Mesothelial cell of epicardium (in vitro differentiated cells): ENCODE measurements at regions not wholly inside any gene's neighbourhood (a gene's known extent, or its start where the extent isn't known, plus 50 kb on each side); places are given as distances from the start of the nearest gene placed in this dataset.
"Not testable (repeated sequence)": the region's sequence is repeated elsewhere in the genome, so short reads cannot be mapped to it uniquely, and the experiment has no call there.

ENCODE experiments used
- DNase-seq, 2 experiments: peaks; one replicate each; pipeline ENCODE4 v3.0.0; 2021; ENCODE audit warnings: low spot score in 2 of 2; ENCODE audit not compliant: unreplicated experiment in 2 of 2
- H3K27ac Mint-ChIP-seq: 2 replicates; pipeline ENCODE4 v1.8.0; 2021; ENCODE audit warnings: mixed read lengths
- H3K27me3 Mint-ChIP-seq: 2 replicates; pipeline ENCODE4 v1.8.0; 2021; ENCODE audit warnings: low read depth, mixed read lengths
- H3K36me3 Mint-ChIP-seq: 2 replicates; pipeline ENCODE4 v1.8.0; 2021; ENCODE audit warnings: mixed read lengths
- H3K4me1 Mint-ChIP-seq: 2 replicates; pipeline ENCODE4 v1.8.0; 2021; ENCODE audit warnings: mixed read lengths
- H3K4me3 Mint-ChIP-seq: 2 replicates; pipeline ENCODE4 v1.8.0; 2021; ENCODE audit warnings: mild to moderate bottlenecking, moderate library complexity, mixed read lengths
- H3K9me3 Mint-ChIP-seq: 2 replicates; pipeline ENCODE4 v1.8.0; 2021; ENCODE audit warnings: mixed read lengths
- TF ChIP-seq, protein P1 (sequence below): fragments of 200-600 bp; sonication (generic); IDR thresholded peaks from one replicate; pipeline ENCODE4 v1.5.0; 2021; ENCODE audit warnings: antibody characterized with exemption; ENCODE audit not compliant: unreplicated experiment

DNA sequence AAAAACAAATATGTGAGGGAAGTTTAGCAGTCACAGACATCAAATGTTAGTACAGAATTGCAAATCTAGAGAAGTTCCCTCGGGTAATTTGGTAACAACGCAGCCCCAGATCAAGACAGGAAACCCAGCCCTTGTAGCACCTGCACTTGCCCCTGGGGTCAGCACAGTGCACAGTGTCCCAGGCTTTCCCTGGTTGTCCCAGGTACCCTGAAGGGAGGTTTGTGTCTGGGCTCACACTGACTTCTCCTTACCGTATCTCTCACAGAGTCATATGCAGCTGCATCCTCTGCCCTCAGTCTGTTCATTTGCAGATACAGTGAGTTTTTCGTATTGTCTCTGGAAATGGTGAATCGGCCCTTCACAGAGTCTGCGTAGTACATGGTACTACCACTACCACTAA lies 528.9 kb downstream of the TMEM121 start:
- H3K27me3 Mint-ChIP-seq = no peaks in the 10 kb centered on the region
- no peak for DNase-seq
- H3K4me1 Mint-ChIP-seq = no peaks in the 10 kb centered on the region
- no peak overlapping the region for H3K27ac Mint-ChIP-seq
- H3K4me3 Mint-ChIP-seq = no peak overlapping the region
- H3K9me3 Mint-ChIP-seq = peaks cover 77% of the 10 kb centered on the region
- H3K36me3 Mint-ChIP-seq = peaks cover 3% of the 10 kb centered on the region
- TF ChIP-seq, protein P1, sequence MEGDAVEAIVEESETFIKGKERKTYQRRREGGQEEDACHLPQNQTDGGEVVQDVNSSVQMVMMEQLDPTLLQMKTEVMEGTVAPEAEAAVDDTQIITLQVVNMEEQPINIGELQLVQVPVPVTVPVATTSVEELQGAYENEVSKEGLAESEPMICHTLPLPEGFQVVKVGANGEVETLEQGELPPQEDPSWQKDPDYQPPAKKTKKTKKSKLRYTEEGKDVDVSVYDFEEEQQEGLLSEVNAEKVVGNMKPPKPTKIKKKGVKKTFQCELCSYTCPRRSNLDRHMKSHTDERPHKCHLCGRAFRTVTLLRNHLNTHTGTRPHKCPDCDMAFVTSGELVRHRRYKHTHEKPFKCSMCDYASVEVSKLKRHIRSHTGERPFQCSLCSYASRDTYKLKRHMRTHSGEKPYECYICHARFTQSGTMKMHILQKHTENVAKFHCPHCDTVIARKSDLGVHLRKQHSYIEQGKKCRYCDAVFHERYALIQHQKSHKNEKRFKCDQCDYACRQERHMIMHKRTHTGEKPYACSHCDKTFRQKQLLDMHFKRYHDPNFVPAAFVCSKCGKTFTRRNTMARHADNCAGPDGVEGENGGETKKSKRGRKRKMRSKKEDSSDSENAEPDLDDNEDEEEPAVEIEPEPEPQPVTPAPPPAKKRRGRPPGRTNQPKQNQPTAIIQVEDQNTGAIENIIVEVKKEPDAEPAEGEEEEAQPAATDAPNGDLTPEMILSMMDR = no peak

DNA sequence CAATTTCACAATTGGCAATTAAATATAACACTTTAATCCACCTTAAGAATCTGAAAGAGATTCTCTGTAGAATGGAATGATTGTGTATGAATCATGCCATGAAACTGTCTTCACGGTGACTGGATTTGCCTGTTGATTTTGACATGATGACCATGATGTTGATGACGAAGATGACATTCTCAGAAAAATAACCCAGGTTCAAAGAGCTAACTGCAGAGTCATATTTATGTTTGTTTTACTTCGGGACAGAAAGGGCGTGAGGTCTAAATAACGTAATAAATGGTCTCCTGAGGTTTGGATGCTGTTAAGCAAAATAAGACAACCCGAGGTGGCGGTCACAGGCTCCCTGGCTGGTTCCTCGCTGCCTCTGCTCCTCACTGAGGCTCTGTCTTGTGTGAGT lies 532.0 kb downstream of the TMEM121 start:
- no peak overlapping the region for H3K27ac Mint-ChIP-seq
- H3K36me3 Mint-ChIP-seq = peaks cover 3% of the 10 kb centered on the region
- H3K27me3 Mint-ChIP-seq = no peaks in the 10 kb centered on the region
- TF ChIP-seq, protein P1 = no peak
- H3K4me3 Mint-ChIP-seq = no peak overlapping the region
- no peak for DNase-seq
- peaks cover 81% of the 10 kb centered on the region for H3K9me3 Mint-ChIP-seq
- H3K4me1 Mint-ChIP-seq = no peaks in the 10 kb centered on the region

DNA sequence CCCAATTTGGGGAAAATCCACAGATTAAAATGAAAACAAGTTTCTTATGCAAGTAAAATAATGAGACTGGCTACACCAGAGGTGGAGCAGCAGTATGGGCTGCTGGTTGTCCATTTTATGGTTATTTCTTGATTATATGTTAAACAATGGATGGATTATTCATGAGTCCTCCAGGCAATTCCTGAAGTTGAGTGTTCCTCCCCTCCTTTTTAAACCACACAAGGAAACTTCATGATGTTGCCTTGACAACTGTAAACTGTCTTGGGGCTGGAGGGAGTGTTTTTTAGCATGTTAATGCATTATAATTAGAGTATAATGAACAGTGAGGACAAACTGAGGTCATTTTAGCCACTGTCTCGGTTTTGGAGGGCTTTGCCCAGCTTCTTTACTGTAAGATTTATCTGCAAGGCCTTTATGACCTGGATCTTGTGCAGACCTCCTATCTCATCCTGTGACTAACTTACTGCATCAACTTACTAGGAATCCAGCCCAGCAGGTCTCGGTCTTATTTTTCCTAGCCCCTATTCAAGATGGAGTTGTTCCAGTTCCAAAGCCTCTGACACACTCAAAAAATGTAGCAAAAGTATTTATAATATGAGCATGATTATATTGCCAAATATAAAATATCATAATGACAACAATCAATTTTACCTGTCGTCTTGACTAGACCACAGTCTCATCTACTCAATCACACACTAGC lies 534.0 kb downstream of the TMEM121 start:
- H3K4me3 Mint-ChIP-seq = no peak overlapping the region

DNA sequence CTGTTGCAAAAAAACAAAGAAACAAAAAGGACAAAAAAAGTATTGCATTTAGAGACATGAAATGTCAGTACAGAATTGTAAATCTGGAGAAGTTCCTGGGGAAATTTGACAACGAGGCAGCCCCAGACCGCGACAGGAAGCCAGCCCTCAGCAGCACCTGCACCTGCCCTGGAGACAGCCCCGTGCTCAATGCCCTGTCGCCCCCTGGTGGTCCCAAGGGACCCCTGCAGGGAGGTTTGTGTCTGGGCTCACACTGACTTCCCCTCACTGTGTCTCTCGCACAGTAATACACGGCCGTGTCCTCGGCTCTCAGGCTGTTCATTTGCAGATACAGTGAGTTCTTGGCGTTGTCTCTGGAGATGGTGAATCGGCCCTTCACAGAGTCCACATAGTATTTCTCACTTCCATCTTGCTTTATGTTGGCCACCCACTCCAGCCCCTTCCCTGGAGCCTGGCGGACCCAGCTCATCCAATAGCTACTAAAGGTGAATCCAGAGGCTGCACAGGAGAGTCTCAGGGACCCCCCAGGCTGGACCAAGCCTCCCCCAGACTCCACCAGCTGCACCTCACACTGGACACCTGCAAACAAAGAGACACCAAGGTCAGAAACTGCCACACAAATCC lies 535.6 kb downstream of the TMEM121 start:
- H3K27ac Mint-ChIP-seq, DNase-seq, H3K4me3 Mint-ChIP-seq, H3K4me1 Mint-ChIP-seq, H3K27me3 Mint-ChIP-seq, H3K36me3 Mint-ChIP-seq: not testable (repeated sequence)
- peaks cover 88% of the 10 kb centered on the region for H3K9me3 Mint-ChIP-seq

More for the DNA sequence above, 534.0 kb downstream of the TMEM121 start:
- DNase-seq = no peak
- Mint-ChIP-seq H3K9me3 (peaks cover 79% of the 10 kb centered on the region), H3K27ac (no peak overlapping the region), H3K27me3 (no peaks in the 10 kb centered on the region), H3K36me3 (peaks cover 4% of the 10 kb centered on the region), H3K4me1 (no peaks in the 10 kb centered on the region)
- TF ChIP-seq, protein P1 = no peak

DNA sequence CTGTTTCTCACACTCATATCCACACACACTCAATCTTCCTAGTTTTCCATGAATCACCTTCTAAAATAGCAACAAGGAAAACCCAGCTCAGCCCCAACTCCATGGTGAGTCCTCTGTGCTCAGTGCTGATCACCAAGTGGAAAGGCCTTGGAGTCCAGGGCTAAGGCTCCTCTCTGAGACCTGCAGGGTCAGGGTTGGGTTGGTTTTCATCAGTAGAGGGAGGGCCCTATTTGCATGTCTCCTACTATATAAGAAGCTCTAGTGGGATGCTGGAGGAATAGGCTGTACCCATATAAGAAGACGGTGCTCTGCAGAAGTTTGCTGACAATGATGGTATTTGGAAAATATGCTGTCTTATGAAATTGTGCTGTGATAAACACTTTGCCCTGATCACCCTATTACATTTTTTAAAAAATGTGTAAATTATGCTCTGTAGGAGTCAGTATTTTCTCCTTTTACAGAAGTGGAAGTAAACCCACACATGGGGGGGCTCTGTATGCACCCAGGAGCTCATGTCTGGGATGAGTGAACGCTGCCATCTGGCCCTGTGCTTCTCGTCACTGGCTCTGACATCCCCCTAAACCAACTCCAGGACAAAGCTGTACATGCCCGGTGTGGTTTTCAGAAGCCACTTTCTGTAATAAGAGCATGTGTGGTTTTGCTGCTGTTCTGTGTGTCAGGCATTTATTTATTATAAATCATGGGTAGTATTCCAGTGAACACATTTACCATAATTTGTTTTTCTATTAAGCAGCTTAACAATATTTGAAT lies 536.3 kb downstream of the TMEM121 start:
- TF ChIP-seq, protein P1 = no peak
- Mint-ChIP-seq H3K9me3 (peaks cover 89% of the 10 kb centered on the region), H3K36me3 (peaks cover 6% of the 10 kb centered on the region), H3K27me3 (no peaks in the 10 kb centered on the region), H3K27ac (no peak overlapping the region), H3K4me3 (no peak overlapping the region), H3K4me1 (no peaks in the 10 kb centered on the region)
- no peak for DNase-seq

DNA sequence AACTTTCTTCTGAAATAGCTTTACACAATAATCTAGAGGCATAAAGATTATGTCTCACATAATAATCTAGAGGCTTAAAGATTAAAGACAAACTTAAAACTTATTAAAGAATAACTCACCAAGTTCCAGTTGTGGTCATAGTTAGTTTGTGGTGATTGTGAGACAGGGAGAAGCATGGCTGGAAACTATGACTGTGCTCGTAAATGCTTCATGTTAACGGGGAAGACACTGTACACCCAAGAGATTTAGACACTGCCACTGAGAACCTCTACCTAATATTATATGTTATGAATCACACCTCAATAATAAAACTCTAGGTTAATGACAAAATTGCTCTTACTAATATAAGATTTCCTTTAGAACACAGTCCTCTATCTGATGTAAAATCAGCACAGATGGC lies 541.6 kb downstream of the TMEM121 start:
- Mint-ChIP-seq H3K9me3 (peaks cover 85% of the 10 kb centered on the region), H3K36me3 (peaks cover 3% of the 10 kb centered on the region), H3K27ac (no peak overlapping the region)

More for the DNA sequence above, 541.6 kb downstream of the TMEM121 start:
- H3K4me3 Mint-ChIP-seq = no peak overlapping the region
- H3K27me3 Mint-ChIP-seq = no peaks in the 10 kb centered on the region
- no peak for DNase-seq
- no peaks in the 10 kb centered on the region for H3K4me1 Mint-ChIP-seq
- TF ChIP-seq, protein P1 = no peak
